Retina (tissue), 1 donor: ENCODE measurements at regions not wholly inside any gene's neighbourhood (a gene's known extent, or its start where the extent isn't known, plus 50 kb on each side); places are given as distances from the start of the nearest gene placed in this dataset.
A peak's percentile ranks its signal among the peaks of the same experiment; 100 is the strongest.
"Not testable (repeated sequence)": the region's sequence is repeated elsewhere in the genome, so short reads cannot be mapped to it uniquely, and the experiment has no call there.

ENCODE experiments used
- DNase-seq: peaks from one replicate; pipeline ENCODE4 v3.0.0-alpha.2; 2016

DNA sequence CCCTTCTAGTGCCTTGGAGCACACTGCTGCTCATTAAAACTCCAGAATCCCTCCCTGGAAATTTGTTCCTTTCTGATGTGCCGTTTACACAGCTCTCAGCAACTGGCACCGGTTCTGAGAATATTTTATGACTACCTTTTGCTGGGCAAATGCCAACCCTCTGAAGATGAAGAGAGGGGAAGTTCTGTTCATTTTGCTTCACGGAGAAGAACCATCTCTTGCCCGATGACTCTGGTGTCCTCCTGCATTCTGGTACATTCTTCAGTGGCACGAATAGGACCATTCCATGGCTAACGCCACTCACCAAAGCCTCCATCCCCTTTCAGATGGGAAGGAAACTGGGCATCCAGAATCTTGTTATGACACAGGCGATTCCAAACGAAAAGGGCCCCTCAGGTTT, 96.2 kb upstream of the SIM2 start:
- DNase-seq: no peak

DNA sequence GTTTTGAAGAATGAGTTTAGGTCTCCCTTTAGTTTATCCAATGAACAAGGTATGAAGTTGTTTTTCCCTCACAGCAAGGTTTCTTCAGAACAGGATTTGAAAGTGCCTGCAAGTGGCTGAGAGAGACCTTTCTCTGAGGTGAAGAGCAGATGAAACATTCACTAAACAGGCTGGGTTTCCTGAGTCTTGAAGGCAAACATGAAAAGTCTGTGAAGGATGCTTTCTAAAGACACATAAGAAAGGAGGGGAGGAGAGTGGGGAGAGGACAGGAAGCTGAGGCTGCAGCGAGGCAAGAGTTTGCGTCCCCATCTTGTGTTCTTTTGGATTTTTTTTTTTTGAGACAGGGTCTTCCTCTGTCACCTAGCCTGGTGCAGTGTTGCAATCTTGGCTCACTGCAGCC, 95.7 kb upstream of the SIM2 start:
- DNase-seq: no peak

DNA sequence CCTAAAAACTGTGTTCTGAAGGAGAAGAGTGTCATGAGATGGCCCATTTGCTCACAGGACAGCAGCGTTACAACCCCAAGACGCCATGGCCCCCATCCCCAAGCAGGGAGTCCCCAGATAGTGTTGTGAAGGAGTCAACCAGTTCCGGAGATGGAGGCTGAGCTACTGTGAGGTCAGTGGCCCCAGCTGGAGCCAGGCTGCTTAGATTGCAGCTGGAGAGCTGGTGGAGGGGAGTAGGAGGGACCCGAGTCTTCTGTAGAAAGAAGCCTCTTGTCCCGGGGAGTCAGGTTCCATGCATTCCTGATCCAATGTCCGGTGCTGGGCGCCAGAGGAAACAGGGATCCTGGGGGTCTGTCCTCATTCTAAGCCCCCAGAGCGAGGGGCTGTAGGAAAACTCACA, 93.5 kb upstream of the SIM2 start:
- DNase-seq: peak; percentile 24

DNA sequence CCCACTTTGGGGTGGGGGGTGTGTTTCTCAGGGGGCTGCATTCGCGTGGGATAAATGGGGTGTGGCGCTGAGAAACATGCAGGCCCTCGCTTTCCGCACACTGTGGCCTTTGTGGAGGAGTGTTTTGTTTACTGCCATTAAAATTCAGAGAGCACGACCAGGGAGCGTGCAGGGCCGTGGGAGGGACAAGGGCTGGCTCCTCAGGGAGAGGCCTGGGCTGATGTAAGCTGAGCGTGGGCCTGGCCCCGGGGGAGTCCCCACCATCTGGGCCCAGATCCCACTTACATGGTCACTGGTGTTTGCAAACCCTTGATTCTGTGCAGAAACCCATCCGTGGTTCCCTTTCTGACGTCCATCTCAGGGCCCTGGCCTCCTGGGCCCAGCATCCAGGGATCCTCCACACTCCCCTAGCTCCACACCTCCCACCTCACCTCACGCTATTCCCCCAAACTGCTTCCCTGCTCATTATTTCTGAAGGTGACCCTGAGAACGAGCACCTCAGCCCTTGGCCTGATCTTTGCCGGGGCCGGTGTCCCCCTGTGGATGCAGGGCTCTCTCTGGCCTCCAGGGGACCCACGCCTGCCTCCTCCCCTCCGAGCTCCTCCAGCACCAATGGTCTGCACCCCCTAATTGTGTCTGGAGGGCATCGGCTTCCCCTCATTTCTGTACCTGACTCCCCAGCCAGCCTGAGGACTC, 92.5 kb upstream of the SIM2 start:
- DNase-seq: peak; percentile 38

DNA sequence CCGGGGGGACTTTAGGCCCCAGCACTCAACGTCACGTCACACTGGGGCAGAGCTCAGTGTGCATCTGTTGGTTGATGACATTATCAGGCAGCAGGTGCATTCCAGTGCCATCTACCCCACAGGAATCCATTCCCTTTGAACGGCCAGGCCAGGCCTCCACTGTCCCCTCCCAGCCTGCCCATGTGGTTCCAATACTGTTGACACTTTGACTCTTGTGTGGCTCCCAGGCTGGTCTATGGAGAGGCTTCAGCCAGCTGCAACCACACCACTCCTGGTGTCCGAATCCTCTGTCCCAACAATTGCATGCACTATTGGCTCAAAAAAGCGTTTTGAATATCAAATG, 92.0 kb upstream of the SIM2 start:
- DNase-seq: peak; percentile 13

DNA sequence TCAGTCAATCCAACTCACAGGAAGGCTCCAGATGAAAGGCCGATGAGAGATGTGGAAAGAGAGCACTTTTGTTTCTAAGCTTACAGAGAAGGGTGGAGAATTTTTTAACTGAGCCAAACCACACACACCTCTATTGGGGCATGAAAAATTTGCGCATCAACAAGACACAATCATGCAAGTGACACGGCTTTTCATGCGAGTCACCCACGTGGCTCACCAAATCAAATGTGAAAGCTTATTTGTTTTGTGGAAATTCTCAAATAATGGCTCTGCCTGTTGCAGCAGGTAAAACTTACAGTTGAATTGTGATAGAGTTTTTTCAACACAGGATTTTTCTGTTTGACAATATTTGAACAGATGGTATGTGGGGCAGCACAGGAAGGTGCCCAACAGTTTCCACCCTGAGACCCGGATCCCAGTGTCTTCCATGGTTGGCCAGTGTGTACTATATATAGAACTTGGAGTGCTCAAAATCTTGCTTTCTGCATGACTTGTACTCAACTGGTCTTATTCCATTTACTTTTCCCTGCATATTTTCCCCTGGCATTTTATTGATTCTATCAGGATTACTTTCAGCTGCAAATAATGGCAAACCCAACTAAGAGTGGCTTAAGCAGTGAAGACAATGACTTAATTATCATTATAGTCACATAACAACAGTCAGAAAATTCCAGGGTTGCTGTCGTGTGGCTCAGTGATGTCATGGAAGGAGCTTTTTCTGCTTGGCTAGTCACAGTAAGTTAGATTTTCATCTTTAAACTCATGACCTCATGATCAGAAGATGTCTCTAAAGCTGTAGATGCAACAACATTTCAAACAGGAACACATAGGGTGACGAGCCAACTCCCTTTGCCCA, 90.6 kb upstream of the SIM2 start:
- peak; percentile 9 for DNase-seq

DNA sequence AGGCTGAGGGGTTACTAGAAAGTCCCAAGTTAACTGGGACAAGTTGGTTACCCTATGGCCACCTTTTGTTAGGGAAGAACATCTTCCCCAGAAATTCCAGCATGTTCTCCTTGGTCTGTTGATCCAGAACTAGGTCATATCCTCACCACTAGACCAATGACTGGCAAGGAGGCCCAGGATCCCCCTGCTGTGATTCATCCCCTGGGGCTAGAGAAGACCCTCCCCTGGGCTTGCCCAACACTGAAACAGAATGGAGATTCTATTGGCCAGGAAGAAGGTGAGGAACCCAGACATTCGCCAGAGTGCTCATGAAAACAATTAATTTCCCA, 90.1 kb upstream of the SIM2 start:
- DNase-seq: no peak

DNA sequence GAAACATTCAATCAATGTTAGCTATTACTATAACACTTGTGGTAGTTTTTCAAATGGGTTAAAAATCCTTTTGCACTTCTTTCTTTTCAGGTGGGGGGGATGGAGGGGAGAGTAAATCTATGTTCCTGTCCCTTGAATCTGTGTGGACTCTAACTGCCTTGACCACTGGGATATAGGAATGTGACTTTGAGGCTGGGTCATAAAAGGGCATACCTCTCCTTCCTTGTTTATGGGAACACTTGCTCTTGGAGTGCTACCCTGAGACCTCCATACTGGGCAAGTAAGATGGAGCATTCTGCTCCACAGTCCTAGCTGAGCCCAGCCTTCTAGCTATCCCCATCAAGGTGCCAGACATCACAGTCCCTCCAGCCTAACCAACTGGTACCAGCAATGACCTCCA, 89.3 kb upstream of the SIM2 start:
- no peak for DNase-seq

DNA sequence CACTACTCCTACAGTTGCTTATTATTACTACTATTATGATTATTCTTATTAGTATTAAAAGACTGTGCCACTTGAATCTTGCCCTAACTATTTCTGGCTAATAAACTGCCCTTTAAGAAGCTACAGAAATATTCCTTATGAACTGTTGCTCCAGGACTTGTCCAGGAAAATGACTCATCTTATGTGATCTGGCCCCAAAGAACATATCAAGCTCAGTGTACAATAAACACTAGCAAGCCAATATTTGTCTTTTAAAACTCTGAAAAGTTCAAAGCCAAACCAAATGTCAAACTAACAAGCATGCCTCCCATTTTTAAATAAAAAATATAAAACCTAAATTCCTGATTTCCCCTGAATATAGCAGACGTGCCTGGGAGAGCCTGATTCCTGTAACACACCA, 88.7 kb upstream of the SIM2 start:
- DNase-seq: no peak

DNA sequence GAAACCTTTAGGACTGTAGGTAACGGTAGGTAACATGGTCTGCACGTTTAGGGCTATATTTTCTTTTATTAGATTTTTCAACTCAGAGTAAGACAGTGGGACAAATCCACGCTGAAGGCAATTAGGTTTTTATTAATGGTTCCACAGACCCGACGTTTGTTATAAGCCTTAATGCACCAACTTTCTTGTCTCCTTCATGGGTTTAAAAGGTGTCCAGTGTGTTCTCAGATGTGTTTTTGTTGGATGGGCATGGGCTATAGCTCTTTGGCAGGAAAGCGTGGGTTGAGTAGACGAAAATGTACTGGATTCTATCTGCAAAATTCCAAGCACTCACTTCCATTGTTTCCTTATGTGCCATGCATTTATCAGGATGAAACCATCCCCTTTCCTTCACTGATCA, 88.0 kb upstream of the SIM2 start:
- DNase-seq: no peak

DNA sequence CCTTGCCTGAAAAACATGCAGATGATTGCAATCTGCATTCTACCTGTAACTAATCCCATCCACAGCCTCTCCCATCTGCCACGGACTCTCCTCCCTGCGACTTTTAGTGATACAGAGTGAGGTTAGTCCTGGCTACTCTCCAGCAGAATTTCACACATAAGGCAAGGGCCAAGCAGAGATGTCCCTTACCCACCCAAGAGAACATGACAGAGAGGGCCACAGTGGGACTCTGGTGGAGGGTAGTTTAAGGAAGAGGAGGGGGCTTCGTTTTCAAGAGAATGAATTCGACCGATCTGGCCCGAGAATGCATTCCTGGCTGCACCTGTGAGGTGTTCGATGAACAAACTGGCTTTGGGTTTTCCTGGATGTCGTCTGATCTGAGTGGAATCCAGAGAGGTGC, 87.5 kb upstream of the SIM2 start:
- DNase-seq: no peak

DNA sequence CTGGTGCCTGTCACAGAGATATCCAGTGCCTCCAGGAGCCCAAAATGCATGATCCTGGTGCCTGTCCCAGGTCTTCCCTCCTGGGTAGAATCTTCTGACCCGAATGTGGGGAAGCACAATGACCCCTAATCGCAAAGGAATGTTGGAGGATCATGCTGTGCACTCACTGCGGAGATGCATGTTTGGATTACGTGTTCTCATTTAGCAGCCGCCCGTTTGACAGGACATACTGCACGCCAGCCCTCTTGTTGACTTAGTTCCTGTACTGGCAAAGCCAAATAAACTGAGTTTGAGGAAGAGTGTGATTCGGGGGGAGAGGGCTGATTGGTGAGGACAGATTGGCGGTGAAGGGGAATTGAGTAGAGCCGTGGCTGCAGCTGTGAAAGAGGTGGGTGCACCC, 85.9 kb upstream of the SIM2 start:
- peak; percentile 58 for DNase-seq

DNA sequence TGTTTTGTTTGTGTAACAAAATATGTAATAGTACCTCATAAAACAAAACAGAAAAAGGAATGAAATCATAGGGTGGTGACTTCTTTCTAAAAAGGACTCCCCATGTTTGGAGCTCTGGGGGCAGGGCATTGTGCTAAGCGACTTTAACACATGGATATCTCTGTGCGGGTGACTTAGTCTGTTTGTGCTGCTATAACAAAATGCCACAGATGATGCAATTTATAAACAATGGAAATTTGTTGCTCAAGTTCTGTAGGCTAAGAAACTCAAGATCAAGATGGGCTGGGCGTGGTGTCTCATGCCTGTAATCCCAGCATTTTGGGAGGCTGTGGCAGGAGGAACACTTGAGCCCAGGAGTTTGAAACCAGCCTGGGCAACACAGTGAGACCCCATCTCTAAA, 85.4 kb upstream of the SIM2 start:
- DNase-seq: no peak

DNA sequence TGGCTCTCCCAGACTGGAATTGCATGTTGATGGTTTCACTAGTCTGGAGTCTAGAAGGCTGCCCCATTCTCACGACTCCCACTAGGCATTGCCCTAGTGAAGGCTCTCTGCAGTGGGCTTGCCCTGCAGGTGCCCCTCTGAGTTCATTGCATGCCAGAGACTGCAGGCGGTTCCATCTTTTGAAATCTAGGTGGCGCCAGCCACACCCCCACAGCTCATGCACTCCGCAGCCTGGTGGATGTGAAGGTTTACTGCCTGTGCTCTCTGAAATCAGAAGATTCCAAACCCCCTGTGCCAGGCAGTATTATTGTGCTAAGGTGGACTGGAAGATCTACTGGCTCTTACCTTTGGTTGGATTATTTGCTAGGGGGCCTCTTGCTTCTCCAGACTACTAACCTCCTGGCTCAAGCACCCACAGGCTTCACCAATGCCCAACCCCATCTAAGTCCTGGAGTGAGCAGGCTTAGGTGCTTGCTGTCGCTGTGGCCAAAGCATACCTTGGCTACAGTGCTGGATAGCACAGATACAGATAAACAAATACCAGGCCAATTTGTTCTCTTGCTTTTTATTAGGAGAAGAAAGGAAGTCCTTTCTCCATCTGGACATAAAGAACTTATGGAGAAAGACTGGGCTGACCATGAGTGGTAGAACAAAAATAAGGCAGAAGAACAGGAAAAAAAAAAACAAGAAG, 83.5 kb upstream of the SIM2 start:
- no peak for DNase-seq

DNA sequence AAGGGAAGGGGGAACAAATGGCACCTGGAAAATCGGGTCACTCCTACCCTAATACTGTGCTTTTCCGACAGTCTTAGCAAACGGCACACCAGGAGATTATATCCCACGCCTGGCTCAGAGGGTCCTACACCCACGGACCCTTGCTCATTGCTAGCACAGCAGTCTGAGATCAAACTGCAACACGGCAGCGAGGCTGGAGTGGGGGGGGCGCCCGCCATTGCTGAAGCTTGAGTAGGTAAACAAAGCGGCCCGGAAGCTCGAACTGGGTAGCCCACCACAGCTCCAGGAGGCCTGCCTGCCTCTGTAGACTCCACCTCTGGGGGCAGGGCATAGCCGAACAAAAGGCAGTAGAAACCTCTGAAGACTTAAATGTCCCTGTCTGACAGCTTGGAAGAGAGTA, 82.1 kb upstream of the SIM2 start:
- not testable (repeated sequence) for DNase-seq

DNA sequence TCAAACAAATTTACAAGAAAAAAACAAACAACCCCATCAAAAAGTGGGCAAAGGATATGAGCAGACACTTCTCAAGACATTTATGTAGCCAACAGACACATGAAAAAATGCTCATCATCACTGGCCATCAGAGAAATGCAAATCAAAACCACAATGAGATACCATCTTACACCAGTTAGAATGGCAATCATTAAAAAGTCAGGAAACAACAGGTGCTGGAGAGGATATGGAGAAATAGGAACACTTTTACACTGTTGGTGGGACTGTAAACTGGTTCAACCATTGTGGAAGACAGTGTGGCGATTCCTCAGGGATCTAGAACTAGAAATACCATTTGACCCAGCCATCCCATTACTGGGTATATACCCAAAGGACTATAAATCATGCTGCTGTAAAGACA, 77.1 kb upstream of the SIM2 start:
- not testable (repeated sequence) for DNase-seq

DNA sequence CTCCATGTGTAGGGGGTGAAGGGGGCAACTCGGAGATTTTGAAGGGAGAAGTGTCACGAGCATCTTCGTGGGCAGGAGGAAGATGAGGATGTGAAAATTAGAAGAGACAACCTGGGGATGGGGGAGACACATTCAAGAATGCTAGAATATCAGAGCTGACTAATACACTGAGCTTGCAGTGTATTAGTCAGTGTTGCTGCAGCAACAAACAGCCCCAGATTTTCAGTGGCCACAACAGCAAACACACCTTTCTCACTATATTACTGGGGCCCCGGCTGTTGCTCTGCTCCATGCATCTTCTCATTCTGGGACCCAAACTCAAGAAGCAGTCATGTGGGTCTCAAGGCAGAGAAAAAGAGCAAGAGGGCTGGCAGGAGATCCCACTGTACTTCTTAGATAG, 74.8 kb upstream of the SIM2 start:
- no peak for DNase-seq

DNA sequence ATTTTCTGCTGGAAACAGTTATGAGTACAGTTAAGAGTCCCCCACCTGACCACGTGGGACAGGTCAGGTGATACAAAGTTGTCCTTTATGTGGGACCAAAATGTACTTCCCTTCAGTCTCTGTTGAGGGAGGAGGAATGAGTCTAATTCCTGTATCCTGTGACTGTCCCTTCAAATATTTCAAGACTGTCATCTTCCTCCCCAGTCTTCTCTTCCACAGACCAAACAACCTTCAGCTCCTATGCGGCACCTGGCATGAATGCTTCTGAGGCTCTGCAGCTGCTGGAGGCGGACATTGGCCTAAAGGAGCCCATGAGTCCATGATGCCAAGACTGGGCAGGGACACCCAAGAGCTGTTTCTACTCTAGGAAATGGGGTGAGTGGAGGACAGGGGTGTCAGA, 72.1 kb upstream of the SIM2 start:
- DNase-seq: no peak

DNA sequence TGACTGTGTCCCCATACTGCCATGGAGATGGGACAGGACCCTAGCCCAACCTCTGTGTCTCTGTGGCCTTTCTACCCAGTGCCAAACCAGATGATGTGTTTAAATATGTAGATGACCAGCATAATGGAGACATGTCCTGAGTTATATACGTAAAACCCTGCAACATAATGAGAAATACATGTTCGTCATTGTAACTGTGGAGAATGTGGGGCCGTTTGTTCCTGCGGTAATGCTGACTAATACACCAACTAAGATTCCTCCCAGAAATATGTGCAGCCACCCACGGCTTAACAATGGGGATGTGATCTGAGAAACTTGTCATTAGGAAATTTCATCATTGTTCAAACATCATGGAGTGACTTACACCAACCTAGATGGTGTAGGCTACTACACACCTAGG, 71.7 kb upstream of the SIM2 start:
- no peak for DNase-seq

DNA sequence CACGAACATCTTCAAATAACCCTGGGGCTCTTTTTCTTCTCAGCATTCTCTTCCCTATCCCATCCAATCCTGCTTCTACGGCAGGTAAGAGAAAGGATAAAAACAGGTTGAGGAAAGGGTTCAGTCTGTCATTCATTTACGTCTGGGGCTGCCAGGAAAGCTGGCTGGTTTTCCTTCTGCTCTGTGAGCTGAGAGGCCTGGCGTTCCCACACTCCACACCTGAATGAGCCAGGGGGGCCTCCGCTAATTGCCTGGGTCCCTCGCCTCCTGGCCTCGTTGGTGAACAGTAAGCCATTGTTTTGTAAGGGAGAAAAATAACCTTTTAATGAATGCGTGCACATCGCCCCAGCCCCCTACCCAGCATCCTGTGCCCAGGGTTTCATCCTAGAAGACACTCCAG, 70.8 kb upstream of the SIM2 start:
- DNase-seq: no peak

DNA sequence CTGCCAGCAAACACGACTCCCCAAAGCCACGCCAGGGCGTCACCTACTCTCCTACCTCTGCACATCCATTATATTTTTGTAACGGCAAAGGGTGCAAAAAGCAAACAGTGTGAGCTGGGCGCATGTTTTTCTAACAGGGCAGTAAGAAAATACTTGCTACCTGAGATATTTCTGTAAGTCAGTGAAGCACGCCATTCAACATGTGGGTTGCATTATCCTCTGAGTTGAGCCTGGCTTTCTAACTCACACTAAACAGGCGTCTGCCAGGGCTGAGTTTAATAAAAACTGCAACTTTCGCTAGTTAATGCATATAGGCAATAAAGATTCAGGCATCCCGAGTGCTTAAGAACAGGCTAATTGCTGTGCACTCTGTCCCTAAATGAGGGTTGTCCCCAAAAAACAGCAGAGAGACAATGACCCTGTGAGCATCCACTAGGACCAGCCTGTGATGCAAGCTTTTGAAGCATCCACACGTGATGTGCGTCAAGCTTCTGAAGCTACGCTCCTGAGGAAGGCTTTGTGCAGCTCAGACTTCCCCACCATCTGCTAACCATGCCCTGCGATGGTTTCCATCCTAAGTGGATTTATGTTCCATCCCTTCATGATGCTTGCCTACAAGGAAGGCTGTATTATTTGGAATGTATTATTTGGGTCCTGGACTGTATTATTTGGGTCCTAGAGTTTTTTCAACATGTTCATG, 70.0 kb upstream of the SIM2 start:
- no peak for DNase-seq

DNA sequence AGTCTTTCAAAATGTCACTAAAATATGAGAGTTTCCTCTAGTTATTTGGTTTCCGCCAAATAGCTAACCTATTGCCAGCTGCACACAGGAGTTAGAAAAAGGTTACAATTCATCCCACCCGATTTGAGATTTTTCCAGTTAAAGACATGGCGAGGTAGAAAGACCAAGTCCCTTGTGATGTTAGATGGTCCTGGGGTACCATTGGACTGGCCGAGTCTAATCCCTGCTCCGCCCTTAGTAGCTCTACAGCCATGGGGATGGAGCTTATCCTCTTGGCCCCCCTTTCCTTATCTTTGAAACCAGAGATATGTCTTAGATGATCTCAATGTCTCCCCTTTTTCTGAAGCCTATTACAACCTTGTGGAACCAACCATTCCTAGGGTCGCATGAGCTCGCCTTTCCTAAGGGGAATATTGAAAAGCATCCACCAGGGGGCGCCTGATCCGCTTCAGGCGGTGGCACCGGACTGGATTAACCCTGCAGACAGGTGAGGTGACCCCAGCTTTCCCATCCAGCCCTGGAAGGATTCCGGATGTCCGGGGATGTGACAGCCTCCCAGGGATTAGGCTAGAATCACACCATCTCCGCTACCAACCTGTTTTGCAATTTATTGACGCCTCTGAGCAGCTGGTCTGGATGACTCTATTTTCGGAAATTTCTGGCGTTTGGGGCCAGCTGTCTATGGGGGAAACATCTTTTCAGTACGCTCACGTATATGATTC, 68.3 kb upstream of the SIM2 start:
- peak; percentile 55 for DNase-seq

DNA sequence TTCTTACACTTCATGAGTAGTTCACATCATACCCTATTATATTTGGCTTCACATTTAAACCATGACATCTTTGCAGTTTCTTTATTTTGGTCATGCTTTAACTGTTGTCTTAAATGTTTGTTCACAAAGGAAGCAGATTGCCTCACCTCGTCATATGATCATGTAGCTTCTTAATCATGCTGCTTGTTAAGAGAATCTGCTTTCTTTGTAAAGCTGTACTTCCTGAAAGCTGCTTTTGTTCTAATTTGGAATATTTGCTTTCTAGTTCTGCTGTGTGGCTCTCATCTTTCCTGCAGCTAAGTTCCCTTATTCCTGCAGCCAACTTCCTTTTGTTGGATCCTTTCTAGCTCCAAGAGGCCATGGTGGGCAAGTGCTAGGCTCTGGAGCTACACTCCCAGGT, 62.9 kb upstream of the SIM2 start:
- no peak for DNase-seq
